ENCODE measurements at regions not wholly inside any gene's neighbourhood (a gene's known extent, or its start where the extent isn't known, plus 50 kb on each side); places are given as distances from the start of the nearest gene placed in this dataset.
"Not testable (repeated sequence)": the region's sequence is repeated elsewhere in the genome, so short reads cannot be mapped to it uniquely, and the experiment has no call there.

- DNase-seq (ENCODE audit: low read depth): no peak
These were observed 150.8 kb downstream of the RBMX2 start for GRCh38 chrX:130552444-130553073.

- peak; percentile 53 for DNase-seq (ENCODE audit: low read depth)
These were observed 153.6 kb downstream of the RBMX2 start for GRCh38 chrX:130555341-130555740.

GRCh38 chrX:130555757-130556156, 154.0 kb downstream of the RBMX2 start:
- DNase-seq (ENCODE audit: low read depth): no peak

GRCh38 chrX:130556951-130557350, 155.2 kb downstream of the RBMX2 start:
- no peak for DNase-seq (ENCODE audit: low read depth)

GRCh38 chrX:130560544-130560943, 158.8 kb downstream of the RBMX2 start:
- no peak for DNase-seq (ENCODE audit: low read depth)

- DNase-seq (ENCODE audit: low read depth): no peak
These were observed 160.1 kb downstream of the RBMX2 start for GRCh38 chrX:130561930-130562329.

GRCh38 chrX:130563476-130563875, 161.7 kb downstream of the RBMX2 start:
- no peak for DNase-seq (ENCODE audit: low read depth)

GRCh38 chrX:130566028-130566683, 164.4 kb downstream of the RBMX2 start:
- no peak for DNase-seq (ENCODE audit: low read depth)

- not testable (repeated sequence) for DNase-seq (ENCODE audit: low read depth)
These were observed 171.2 kb downstream of the RBMX2 start for GRCh38 chrX:130573030-130573429.
